Posterior vena cava (tissue), 2 donors: ENCODE measurements at regions not wholly inside any gene's neighbourhood (a gene's known extent, or its start where the extent isn't known, plus 50 kb on each side); places are given as distances from the start of the nearest gene placed in this dataset.
"Not testable (repeated sequence)": the region's sequence is repeated elsewhere in the genome, so short reads cannot be mapped to it uniquely, and the experiment has no call there.

Experiments used
- DNase-seq: peaks from one replicate; pipeline ENCODE4 v3.0.0-alpha.2; 2020; ENCODE audit warnings: low spot score
- intact Hi-C, 2 donors: fragments of 100-400 bp; cut with DNase I; formaldehyde crosslinking; loops; one replicate each; pipeline versions ENCODE4 v1.14.1 to v1.14.2; 2022 to 2023
- donor health status: DM: yes; HTN: yes; CAD: no.
- donor health status: DM: yes; HTN: yes; CAD: no.

DNA sequence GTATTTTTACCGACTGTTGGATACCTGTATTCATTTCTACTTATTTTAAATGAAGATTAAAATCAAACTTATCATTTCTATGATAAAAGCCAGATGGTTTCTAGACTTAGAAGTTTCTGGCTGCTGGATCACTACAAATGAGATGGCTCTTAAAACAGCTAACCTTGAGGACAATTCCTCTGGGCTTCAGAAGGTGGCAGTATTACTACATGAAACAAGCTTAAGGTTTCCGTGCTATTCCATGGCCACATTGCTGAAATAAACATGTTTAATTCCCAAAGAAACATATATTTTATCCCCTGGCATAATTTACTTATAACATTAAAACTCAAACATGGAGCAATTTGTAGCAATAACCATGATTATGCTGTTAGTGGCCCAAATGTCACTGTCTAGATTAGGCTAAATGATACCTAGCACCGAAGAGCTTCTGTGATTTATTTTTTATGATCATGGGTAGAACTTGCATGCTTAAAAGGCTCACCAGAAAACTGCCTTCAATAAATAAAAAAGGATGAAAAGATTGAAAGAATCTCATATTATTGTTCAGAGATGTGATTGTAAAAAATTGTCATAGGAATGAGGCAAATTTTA, 204.0 kb upstream of the NANOGP8 start:
- no peak for DNase-seq
- intact Hi-C loops = loop anchor here in 1 of 2 donors (5.0 kb wide), 1 partner anchor 158 kb away; no protein-coding TSS in a partner anchor

DNA sequence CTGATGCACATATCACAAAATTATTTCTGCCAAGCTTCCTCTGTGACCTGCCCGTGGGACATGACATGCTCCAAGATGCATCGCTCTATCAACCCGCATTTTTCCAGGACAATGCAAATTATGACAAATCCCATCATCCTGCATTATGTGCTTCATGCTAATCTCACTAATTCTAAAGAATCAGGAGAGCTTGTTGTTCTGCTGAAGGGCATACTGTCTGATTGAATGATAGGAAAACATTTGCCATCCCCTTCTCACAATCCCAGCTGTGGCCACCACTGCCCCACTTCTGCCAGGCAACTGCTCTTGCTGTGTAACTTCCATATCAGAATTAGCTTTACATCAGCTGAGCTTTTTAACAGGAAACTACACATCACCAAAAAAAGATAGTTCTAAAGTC, 203.5 kb upstream of the NANOGP8 start:
- DNase-seq = no peak
- intact Hi-C loops = loop anchor here in 1 of 2 donors (5.0 kb wide), 1 partner anchor 159 kb away; no protein-coding TSS in a partner anchor

- no peak for DNase-seq
- intact Hi-C loops = loop anchor here in 1 of 2 donors (5.0 kb wide), 1 partner anchor 161 kb away; no protein-coding TSS in a partner anchor
These were observed 201.6 kb upstream of the NANOGP8 start for GRCh38 chr15:35286721-35287120.

GRCh38 chr15:35282965-35283496, 197.9 kb upstream of the NANOGP8 start:
- DNase-seq = no peak
- intact Hi-C loops = no loop called here

- DNase-seq = no peak
- intact Hi-C loops = no loop called here
These were observed 196.4 kb upstream of the NANOGP8 start for GRCh38 chr15:35281515-35281914.

GRCh38 chr15:35279811-35280210, 194.7 kb upstream of the NANOGP8 start:
- DNase-seq = no peak
- intact Hi-C loops = no loop called here

DNA sequence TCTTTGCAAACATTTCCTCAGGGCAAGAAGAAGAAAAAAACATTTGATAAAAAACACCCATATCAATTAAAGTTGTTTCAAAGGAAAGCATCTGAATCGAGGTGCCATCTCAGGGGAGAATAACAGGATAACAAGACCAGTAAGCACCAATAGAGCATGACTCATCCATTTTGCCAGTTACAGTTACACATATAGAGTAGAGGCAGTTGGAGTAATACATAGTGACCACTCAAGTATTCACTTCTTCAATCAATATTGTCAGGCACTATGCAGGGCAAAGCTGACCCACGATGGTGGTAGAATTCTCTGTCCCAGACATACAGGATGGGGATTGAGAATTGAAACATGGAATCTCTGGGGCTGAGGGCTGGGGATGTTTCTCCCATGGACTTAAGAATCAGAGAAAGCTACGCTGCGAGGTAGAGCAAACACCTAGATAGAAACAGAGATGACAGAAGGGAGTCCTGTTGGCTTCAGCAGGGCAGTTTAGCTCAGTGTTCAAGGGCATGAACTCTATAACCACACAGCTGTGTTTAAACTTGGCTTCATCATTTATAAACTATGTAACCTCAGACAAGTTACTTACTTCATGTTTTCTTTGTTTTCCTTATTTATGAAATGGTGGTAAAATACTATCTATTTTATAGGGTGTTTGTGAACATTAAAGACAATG, 186.4 kb upstream of the NANOGP8 start:
- DNase-seq = no peak
- intact Hi-C loops = no loop called here

GRCh38 chr15:35260941-35261340, 175.8 kb upstream of the NANOGP8 start:
- no peak for DNase-seq
- intact Hi-C loops = no loop called here

DNA sequence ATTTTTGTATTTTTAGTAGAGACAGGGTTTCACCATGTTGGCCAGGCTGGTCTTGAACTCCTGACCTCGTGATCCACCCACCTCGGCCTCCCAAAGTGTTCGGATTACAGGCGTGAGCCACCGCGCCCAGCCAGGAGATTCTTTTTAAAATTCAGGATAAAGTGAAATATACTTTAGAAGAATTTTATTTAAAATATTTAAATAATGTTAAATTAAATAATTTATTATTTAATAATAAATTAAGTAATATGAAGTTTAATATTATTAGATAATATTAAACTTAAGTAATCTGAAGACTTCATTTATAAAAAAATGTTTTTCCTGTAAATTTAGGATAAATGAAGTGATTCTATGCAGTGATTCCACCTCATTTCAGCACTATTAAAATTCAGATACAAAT, 175.2 kb upstream of the NANOGP8 start:
- DNase-seq, intact Hi-C loops: not testable (repeated sequence)

GRCh38 chr15:35256551-35256950, 171.5 kb upstream of the NANOGP8 start:
- intact Hi-C loops = no loop called here

GRCh38 chr15:35256141-35256540, 171.0 kb upstream of the NANOGP8 start:
- DNase-seq = no peak
- intact Hi-C loops = no loop called here

More at GRCh38 chr15:35256551-35256950, 171.5 kb upstream of the NANOGP8 start:
- DNase-seq = no peak

GRCh38 chr15:35254908-35255307, 169.8 kb upstream of the NANOGP8 start:
- intact Hi-C loops, DNase-seq: not testable (repeated sequence)

GRCh38 chr15:35254062-35254461, 169.0 kb upstream of the NANOGP8 start:
- intact Hi-C loops = no loop called here
- DNase-seq = no peak

DNA sequence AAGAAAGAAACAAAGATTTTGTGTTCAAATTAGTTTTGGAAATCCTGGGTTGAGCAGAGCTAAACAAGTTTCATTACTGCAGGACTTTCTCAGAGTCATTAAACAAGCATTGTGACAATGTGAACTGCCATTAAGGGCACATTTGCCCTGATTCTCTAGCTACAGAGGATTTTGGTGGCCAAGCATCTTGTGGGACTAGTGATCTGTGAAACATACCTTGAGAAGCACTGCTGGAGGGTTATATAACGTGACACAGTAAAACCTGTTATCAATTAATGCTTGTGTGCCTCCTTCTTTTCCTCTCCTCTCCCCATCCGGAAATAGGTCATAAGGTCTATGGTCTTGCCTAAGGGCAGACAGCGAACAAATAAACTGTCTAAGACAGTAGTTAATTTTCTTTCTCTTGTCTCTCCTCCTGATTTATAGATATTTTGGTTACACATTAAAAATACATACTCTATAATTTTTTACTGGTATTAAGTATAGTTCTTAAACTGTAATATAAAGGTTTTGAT, 167.3 kb upstream of the NANOGP8 start:
- intact Hi-C loops = no loop called here

DNA sequence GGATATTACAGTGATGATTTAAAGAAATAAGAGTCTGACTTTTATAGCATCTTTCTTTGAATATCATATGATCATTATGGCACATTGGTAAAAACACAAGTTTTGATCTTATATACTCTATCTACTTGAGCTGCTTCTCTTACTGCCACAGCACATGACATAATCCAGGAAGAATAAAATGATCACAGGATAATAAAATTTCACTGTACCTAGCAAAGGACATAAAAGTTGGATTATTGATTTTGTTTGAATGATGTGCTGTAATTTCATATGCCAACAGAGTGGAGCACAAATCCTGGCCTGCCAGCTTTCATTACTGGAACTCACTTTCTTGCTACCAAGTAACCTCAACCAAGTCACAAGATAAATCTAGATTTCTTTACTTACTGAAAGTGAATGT, 162.1 kb upstream of the NANOGP8 start:
- intact Hi-C loops = no loop called here

More for the DNA sequence above, 167.3 kb upstream of the NANOGP8 start:
- DNase-seq = no peak

DNA sequence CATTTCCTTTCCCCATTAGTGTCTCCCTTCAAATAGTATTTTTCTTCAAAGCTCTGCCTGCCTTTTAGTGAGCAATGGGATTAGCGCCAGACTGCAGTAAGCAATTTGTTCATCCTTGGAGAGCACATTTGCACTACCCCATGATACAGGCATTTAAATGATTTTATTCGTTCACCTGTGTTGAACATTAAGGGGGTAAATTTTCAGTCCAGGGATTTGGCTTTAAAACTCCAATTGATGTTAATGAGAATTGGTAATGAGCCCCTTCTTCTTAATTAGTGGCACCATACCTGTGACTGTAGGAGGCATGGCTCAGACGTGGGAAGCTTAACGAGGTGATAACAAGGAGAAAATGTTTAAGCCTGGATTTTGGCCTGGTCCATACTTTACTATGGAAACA, 161.4 kb upstream of the NANOGP8 start:
- no peak for DNase-seq
- intact Hi-C loops = no loop called here

More for the DNA sequence above, 162.1 kb upstream of the NANOGP8 start:
- DNase-seq = no peak

DNA sequence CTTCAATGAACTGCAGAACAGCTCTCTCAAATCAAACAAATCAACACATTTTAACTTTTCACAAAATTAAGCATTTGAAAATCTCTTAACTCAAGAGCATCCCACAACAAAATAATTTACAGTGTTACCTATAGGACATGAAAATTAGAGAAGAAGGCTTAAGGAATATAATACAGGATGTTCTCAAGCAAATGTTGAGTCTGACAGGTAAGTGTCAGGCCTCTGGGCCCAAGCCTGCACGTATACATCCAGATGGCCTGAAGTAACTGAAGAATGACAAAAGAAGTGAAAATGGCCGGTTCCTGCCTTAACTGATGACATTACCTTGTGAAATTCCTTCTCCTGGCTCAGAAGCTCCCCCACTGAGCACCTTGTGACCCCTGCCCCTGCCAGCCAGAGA, 160.6 kb upstream of the NANOGP8 start:
- DNase-seq, intact Hi-C loops: not testable (repeated sequence)

- intact Hi-C loops = no loop called here
- DNase-seq = no peak
These were observed 159.1 kb upstream of the NANOGP8 start for GRCh38 chr15:35244227-35244626.

DNA sequence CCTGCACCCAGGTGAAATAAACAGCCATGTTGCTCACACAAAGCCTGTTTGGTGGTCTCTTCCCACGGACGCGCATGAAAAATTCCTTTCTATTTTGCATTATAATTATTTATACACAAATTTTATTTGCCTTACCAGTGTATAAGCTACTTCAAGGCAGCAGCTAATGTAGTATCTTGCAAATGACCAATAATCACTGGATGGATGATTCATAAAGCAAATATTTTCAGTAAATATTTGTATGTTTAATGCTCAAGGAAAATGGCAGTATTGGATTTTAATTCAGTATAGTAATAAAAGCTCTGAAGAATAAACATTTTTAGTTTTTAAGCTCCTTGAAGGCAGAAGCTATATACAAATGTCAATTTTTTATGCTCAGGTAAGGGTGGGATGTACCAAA, 158.7 kb upstream of the NANOGP8 start:
- no peak for DNase-seq
- intact Hi-C loops = no loop called here

- DNase-seq, intact Hi-C loops: not testable (repeated sequence)
These were observed 154.6 kb upstream of the NANOGP8 start for GRCh38 chr15:35239693-35240092.
